Activated CD8-positive, alpha-beta T cell treated with anti-CD3 and anti-CD28 coated beads, Interleukin-2, amount 10 ng/mL, durations not matched to agents 7 days and 5 days (primary cell): ENCODE measurements at regions not wholly inside any gene's neighbourhood (a gene's known extent, or its start where the extent isn't known, plus 50 kb on each side); places are given as distances from the start of the nearest gene placed in this dataset.

Experiments used
- ATAC-seq: fragments of 150-1000 bp; cut with Tn5 transposase; one replicate; pipeline ENCODE4 v1.10.0; 2021; ENCODE audit warnings: moderate library complexity
- CTCF ChIA-PET: fragments of 350-600 bp; sonication (Branson Sonifier 250); formaldehyde crosslinking; loops from one replicate; lab custom pipeline; 2021; ENCODE audit warnings: antibody characterized with exemption; lab: Charles Lee
- POLR2A ChIA-PET: fragments of 350-600 bp; sonication (Branson Sonifier 250); formaldehyde crosslinking; loops from one replicate; lab custom pipeline; 2021; ENCODE audit warnings: antibody characterized with exemption; lab: Charles Lee
- DNase-seq: peaks from one replicate; pipeline ENCODE4 v3.0.0-alpha.2; 2020
- H3K27ac Mint-ChIP-seq: one replicate; pipeline ENCODE4 v1.8.0; 2021; ENCODE audit warnings: mild to moderate bottlenecking, mixed read lengths
- H3K27me3 Mint-ChIP-seq: one replicate; pipeline ENCODE4 v1.8.0; 2021; ENCODE audit warnings: low read depth, mixed read lengths
- H3K36me3 Mint-ChIP-seq: one replicate; pipeline ENCODE4 v1.8.0; 2021; ENCODE audit warnings: low read depth, mixed read lengths
- H3K4me1 Mint-ChIP-seq: one replicate; pipeline ENCODE4 v1.8.0; 2021; ENCODE audit warnings: low read depth, mixed read lengths
- H3K4me3 Mint-ChIP-seq: one replicate; pipeline ENCODE4 v1.8.0; 2021; ENCODE audit warnings: mild to moderate bottlenecking, mixed read lengths
- H3K9me3 Mint-ChIP-seq: one replicate; pipeline ENCODE4 v1.8.0; 2022; ENCODE audit warnings: mixed read lengths; ENCODE audit not compliant: insufficient read depth

DNA sequence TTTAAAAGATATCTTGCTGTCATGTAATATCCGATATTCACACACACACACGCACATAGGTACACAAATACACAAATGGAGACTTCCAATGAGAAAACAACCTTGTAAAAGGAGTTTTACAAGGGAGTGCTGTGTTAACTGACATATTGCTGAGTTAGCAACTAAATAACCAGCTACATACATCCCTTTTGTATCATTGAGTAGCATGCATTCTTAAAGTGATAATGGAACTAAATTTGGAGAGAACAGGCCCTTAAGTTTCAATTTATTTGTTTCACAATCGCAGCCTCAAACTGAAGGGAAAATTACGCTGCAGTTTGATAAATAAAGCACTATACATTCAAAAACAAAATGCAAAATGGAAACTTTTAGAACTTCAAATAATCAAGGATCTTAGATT is 1046.0 kb upstream of the NR2F2 start:
- H3K4me3 Mint-ChIP-seq = peak overlapping the region; percentile 31
- CTCF ChIA-PET = interaction anchor here (7.4 kb wide), 1 partner anchor 25 kb away, joined by 44 read pairs; no protein-coding TSS in a partner anchor

DNA sequence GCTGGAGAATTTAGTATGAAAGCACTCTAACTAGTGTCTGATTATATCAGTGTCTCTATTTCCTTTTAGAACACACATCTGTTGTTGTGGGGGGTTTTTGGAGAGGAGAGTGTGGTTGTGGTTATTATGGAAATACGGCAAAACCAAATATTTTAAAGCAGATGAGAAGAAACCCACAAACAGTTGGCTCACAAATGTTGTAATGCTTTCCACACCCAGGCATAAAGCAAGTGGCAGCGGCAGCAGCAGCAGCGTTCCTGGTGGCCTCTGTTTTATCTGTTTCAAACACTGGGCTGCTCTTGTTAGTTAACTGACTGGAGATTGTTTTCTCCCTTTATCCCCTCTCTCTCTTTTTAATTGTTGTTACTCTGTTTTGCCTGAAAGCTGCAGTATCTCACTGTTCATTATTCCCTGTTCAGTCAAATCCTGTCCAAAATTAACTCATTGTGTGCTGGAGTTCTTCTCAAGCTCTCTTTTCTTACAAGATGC is 1045.5 kb upstream of the NR2F2 start:
- H3K36me3 Mint-ChIP-seq = no peaks in the 10 kb centered on the region
- peak overlapping the region; percentile 31 for H3K4me3 Mint-ChIP-seq
- no peaks in the 10 kb centered on the region for H3K9me3 Mint-ChIP-seq
- peak; percentile 74 for DNase-seq
- H3K27me3 Mint-ChIP-seq = peaks cover 47% of the 10 kb centered on the region
- CTCF ChIA-PET = interaction anchor here (0.9 to 7.4 kb wide), 2 partner anchors 19 to 25 kb away, joined by 3 to 44 read pairs; no protein-coding TSS in a partner anchor
- ATAC-seq = peak; percentile 97
- H3K27ac Mint-ChIP-seq = peak overlapping the region; percentile 74
- H3K4me1 Mint-ChIP-seq = peaks cover 35% of the 10 kb centered on the region
- POLR2A ChIA-PET = no interaction called here

More for the DNA sequence above, 1046.0 kb upstream of the NR2F2 start:
- POLR2A ChIA-PET = no interaction called here
- H3K36me3 Mint-ChIP-seq = no peaks in the 10 kb centered on the region
- peak overlapping the region; percentile 74 for H3K27ac Mint-ChIP-seq
- H3K9me3 Mint-ChIP-seq = no peaks in the 10 kb centered on the region
- peak; percentile 43 for ATAC-seq
- peaks cover 46% of the 10 kb centered on the region for H3K27me3 Mint-ChIP-seq
- peaks cover 32% of the 10 kb centered on the region for H3K4me1 Mint-ChIP-seq
- DNase-seq = no peak

DNA sequence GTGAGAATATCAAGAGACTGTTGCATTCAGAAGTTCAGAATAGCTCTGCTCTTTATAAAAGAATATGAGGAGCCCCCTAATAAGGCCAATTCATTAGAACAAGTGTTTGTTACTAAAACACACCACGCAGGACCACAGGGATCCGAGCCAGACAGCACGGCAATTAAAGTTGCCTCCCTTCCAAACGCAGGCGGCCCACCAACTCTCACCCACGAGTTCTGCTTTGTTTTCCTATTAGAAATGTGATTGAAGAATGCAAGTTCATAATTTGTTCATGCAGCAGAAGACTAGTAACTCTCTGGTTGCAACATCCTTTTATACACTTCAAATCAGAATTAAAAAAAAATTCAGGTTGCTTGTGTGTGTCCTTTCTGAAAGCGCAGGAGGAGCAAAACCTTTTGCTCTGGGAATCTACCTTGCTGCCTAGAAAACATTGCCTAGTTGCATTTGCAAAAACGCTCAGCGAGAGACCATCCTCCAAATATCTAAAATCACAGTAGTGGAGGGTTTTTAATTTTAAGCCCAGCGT is 1044.1 kb upstream of the NR2F2 start:
- Mint-ChIP-seq H3K27me3 (peaks cover 45% of the 10 kb centered on the region), H3K4me3 (no peak overlapping the region), H3K36me3 (no peaks in the 10 kb centered on the region), H3K9me3 (no peaks in the 10 kb centered on the region), H3K4me1 (peaks cover 35% of the 10 kb centered on the region), H3K27ac (no peak overlapping the region)
- ChIA-PET CTCF (interaction anchor here (7.4 kb wide), 1 partner anchor 27 kb away, joined by 44 read pairs; no protein-coding TSS in a partner anchor), POLR2A (no interaction called here)
- ATAC-seq = no peak
- DNase-seq = no peak

DNA sequence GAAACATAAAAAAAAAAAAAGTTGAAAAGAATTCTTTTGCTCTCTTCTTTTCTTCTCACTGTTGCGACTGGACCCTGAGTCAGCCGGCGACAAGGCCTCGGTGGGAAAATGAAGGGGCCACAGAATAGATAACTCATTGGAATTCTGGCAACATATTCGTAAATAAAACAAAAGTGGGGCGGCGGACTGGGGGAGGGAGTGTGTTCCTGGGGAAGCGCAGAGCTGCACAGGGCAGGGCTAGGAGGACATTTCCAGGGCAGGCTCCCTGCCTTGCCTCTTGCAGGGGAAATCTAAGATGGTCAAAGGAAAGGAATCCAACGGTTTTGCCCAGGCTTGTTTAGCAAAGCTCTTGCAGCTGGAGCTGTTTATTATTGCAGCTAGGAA is 1042.8 kb upstream of the NR2F2 start:
- no peak overlapping the region for H3K27ac Mint-ChIP-seq
- no peak for DNase-seq
- H3K4me3 Mint-ChIP-seq = no peak overlapping the region
- no peak for ATAC-seq
- H3K36me3 Mint-ChIP-seq = no peaks in the 10 kb centered on the region
- H3K9me3 Mint-ChIP-seq = no peaks in the 10 kb centered on the region
- peaks cover 46% of the 10 kb centered on the region for H3K27me3 Mint-ChIP-seq
- POLR2A ChIA-PET = no interaction called here
- H3K4me1 Mint-ChIP-seq = peaks cover 40% of the 10 kb centered on the region
- CTCF ChIA-PET = interaction anchor here (0.9 to 7.4 kb wide), 3 partner anchors 16 to 705 kb away, joined by 3 to 44 read pairs (median 5); no protein-coding TSS in a partner anchor

DNA sequence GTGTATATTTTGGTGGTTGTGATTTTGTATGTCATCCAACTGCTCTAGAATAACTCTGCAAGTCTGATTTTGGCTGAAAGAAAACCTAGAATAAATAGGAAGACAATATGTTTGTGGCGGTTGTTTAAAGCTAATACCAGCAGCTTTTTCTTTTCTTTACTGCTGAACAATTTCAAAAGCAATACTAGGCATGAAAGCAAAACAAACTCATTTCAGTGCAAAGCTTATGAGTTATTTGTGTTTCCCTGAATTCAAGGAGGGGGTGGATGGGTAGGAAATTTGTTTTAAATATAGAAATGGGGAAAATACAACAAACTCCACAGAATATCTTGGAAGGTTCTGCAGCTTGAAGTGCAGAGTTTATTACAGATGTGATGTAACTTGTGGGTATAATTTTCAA is 1041.9 kb upstream of the NR2F2 start:
- DNase-seq (no peak), ATAC-seq (no peak)
- Mint-ChIP-seq H3K9me3 (no peaks in the 10 kb centered on the region), H3K4me1 (peaks cover 39% of the 10 kb centered on the region), H3K36me3 (no peaks in the 10 kb centered on the region), H3K27ac (no peak overlapping the region), H3K27me3 (peaks cover 46% of the 10 kb centered on the region), H3K4me3 (no peak overlapping the region)
- POLR2A ChIA-PET = no interaction called here
- CTCF ChIA-PET = interaction anchor here (0.9 to 7.4 kb wide), 5 partner anchors 16 to 706 kb away, joined by 3 to 44 read pairs (median 3); no protein-coding TSS in a partner anchor

DNA sequence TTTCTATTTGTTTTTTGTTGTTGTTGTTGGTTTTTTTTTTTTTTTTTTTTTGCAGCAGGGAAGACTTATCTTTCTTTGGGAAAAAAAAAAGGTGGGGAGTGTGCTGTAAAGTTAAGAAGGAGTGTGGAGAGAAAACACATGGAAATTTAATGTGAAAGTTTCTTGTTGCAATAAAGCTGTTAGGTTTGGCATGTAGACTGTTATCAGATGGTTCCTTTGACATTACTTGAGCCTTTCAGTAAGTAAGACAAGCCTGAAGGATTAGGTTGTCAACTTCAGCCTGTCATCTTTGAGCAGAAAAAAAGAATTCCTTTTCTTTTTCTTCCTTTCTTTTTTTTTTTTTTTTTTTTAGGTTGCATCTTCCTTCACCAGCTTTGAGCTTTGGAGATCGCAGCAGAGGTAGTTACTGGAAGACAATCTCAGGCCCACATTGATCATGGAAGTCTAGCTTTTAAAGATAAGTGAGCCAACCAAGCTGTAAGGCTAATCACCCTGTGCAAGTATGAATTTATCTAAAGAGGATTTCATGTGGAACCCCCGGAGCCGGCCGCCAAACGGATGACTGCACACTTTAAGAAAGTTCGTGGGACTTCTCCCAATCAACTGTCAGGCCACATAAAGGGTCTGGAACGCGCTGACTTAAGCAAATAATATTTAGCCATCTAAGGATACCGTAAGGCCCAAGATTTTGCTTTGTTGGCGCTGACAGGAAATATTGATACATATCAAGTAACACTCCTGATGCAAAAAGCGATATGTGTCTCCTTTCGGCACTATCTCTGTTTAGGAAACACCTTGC is 1040.1 kb upstream of the NR2F2 start:
- no peak for DNase-seq
- H3K4me3 Mint-ChIP-seq = no peak overlapping the region
- ChIA-PET CTCF (interaction anchor here (1.4 to 7.4 kb wide), 3 partner anchors 13 to 159 kb away, joined by 4 to 44 read pairs (median 9); no protein-coding TSS in a partner anchor), POLR2A (no interaction called here)
- H3K27me3 Mint-ChIP-seq = peaks cover 55% of the 10 kb centered on the region
- H3K4me1 Mint-ChIP-seq = peaks cover 25% of the 10 kb centered on the region
- H3K9me3 Mint-ChIP-seq = no peaks in the 10 kb centered on the region
- no peak for ATAC-seq
- no peaks in the 10 kb centered on the region for H3K36me3 Mint-ChIP-seq
- H3K27ac Mint-ChIP-seq = no peak overlapping the region

DNA sequence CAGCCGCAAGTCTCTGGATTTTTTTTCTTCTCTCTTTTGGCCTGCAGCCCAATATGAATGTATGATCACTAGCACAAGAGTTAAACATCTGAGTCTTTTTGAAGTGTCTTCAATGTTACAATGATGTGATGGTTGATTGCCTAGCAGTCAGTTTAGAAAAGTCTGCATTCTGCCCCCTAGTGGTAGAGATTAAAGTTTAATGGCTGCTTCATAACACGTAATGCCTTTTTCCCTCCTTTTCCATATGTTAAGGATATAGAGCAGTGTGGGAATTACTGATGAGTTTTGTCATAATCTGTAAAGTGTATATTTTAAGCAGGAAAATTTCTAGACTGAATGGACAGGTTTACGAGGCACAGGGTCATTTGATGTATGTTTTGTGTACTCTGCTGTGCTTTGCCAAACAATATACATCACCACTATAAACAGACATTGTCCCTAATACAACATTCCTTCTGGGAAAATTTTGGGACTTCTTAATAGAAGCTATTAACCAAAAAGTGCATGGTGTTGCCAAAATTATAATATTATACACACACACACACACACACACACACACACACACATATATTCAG is 1038.5 kb upstream of the NR2F2 start:
- ChIA-PET CTCF (interaction anchor here (0.6 to 2.6 kb wide), 10 partner anchors 10 to 711 kb away, joined by 3 to 9 read pairs (median 4); no protein-coding TSS in a partner anchor), POLR2A (no interaction called here)
- DNase-seq (peak; percentile 26), ATAC-seq (peak; percentile 55)
- no peak overlapping the region for H3K4me3 Mint-ChIP-seq
- peaks cover 67% of the 10 kb centered on the region for H3K27me3 Mint-ChIP-seq
- peaks cover 1% of the 10 kb centered on the region for H3K36me3 Mint-ChIP-seq
- H3K9me3 Mint-ChIP-seq = no peaks in the 10 kb centered on the region
- peaks cover 17% of the 10 kb centered on the region for H3K4me1 Mint-ChIP-seq
- H3K27ac Mint-ChIP-seq = no peak overlapping the region

DNA sequence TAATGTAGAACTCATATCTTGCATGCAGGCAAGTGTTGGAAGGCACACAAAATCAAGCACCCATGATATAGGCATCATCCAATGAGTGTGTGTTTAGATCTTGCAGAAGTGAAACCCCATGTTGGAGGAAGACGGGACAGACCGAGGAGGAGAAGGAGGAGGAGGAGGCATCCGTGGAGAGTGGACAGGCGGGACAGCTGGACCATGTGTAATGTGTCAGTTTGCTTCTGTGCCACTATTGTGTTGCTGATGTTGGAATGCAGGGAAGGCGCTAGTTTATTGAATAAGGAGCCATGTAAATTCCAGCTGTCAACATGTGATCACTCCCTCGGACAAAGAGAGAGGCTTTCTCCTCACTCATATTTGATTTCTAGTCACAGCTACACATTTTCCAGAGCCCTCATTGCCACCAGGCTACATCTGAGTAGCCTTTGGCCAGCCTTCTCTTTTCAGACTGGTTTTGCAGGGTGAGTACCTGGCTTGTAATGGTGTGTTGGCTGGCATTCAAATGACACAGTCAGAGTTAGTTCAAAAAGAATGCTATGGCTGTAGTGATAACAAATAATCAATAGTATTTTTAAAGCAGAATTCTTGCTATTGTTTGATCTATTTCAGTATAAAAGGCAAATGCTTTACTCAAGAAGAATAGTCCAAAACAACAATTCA is 1037.6 kb upstream of the NR2F2 start:
- DNase-seq (no peak), ATAC-seq (no peak)
- Mint-ChIP-seq H3K9me3 (no peaks in the 10 kb centered on the region), H3K27me3 (peaks cover 71% of the 10 kb centered on the region), H3K36me3 (peaks cover 1% of the 10 kb centered on the region), H3K27ac (no peak overlapping the region), H3K4me1 (peaks cover 17% of the 10 kb centered on the region), H3K4me3 (no peak overlapping the region)
- ChIA-PET CTCF (interaction anchor here (0.6 to 1.7 kb wide), 6 partner anchors 12 to 712 kb away, joined by 3 to 6 read pairs (median 4); no protein-coding TSS in a partner anchor), POLR2A (interaction anchor here (0.8 kb wide), 1 partner anchor 11 kb away, joined by 3 read pairs; no protein-coding TSS in a partner anchor)

DNA sequence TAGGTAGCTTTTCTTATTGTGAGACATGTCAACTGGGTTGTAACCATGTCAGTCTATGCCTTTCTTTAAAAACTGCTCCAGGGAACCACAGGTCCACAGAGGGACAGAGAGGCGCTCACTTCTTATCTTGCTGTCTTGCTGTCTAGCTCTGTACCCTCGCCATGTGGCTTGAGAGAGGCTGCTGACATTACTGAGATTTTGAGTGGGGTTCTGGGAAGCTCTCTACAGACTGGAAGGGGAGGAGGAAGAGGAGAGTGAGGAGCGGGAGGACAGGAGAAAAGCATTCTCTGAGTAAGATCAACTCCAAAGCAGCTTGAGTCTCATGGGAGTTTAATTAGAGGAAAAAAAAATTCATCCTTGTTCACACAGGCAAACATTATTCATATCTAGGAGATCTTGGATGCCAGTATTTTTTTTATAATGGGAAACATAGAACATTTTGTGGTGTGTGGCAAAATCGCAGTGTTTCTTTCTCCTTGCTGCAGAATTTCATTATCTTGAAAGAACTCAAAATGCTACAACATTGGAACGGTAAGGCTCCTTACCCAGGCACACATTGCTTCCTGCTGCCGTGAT is 1037.0 kb upstream of the NR2F2 start:
- Mint-ChIP-seq H3K36me3 (peaks cover 1% of the 10 kb centered on the region), H3K27ac (no peak overlapping the region), H3K4me1 (peaks cover 22% of the 10 kb centered on the region), H3K27me3 (peaks cover 65% of the 10 kb centered on the region), H3K9me3 (no peaks in the 10 kb centered on the region), H3K4me3 (no peak overlapping the region)
- CTCF ChIA-PET = interaction anchor here (1.4 to 1.7 kb wide), 3 partner anchors 15 to 712 kb away, joined by 3 to 6 read pairs (median 3); no protein-coding TSS in a partner anchor
- DNase-seq (no peak), ATAC-seq (no peak)
- POLR2A ChIA-PET = interaction anchor here (0.8 kb wide), 1 partner anchor 11 kb away, joined by 3 read pairs; no protein-coding TSS in a partner anchor

DNA sequence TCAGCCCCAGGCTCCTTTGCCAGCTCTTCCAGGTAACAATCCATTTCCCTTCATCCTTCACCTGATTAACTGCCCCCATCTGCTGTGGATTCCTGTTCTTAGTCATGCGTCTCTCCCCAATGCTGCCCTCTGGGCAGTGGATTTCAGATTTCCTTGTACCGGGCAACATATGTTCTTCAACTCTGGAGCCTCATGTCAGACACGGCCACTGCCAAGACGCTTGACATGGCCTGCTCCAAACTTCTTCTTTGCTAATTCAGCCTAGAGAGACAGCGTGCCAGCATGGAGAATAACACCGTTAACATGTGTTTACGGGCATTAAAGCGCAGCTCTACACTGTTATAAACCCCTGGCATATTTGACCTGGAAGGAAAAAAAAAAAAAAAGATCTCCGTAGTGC is 1035.1 kb upstream of the NR2F2 start:
- Mint-ChIP-seq H3K9me3 (no peaks in the 10 kb centered on the region), H3K4me3 (no peak overlapping the region), H3K4me1 (peaks cover 26% of the 10 kb centered on the region), H3K27me3 (peaks cover 54% of the 10 kb centered on the region), H3K27ac (no peak overlapping the region), H3K36me3 (peaks cover 1% of the 10 kb centered on the region)
- ATAC-seq (no peak), DNase-seq (no peak)
- ChIA-PET POLR2A (no interaction called here), CTCF (no interaction called here)
